Type B pancreatic cell (in vitro differentiated cells): ENCODE measurements at regions not wholly inside any gene's neighbourhood (a gene's known extent, or its start where the extent isn't known, plus 50 kb on each side); places are given as distances from the start of the nearest gene placed in this dataset.

ENCODE experiments used
- DNase-seq: peaks from one replicate; pipeline ENCODE4 v3.0.0; 2021; ENCODE audit warnings: mixed read lengths; ENCODE audit not compliant: unreplicated experiment; ENCODE audit errors: extremely low spot score
- H3K27ac Mint-ChIP-seq: 2 replicates; pipeline ENCODE4 v1.8.0; 2021; ENCODE audit warnings: mild to moderate bottlenecking, mixed read lengths
- H3K27me3 Mint-ChIP-seq: 2 replicates; pipeline ENCODE4 v1.8.0; 2021; ENCODE audit warnings: mixed read lengths
- H3K36me3 Mint-ChIP-seq: 2 replicates; pipeline ENCODE4 v1.8.0; 2021; ENCODE audit warnings: mixed read lengths
- H3K4me1 Mint-ChIP-seq: one replicate; pipeline ENCODE4 v1.8.0; 2021; ENCODE audit warnings: mixed read lengths; ENCODE audit not compliant: unreplicated experiment
- H3K4me3 Mint-ChIP-seq: 2 replicates; pipeline ENCODE4 v1.8.0; 2021; ENCODE audit warnings: mild to moderate bottlenecking, mixed read lengths
- H3K9me3 Mint-ChIP-seq: 2 replicates; pipeline ENCODE4 v1.8.0; 2021; ENCODE audit warnings: mixed read lengths
- CTCF ChIP-seq: fragments of 200-600 bp; sonication (generic); conservative IDR thresholded peaks from 2 replicates; pipeline ENCODE4 v1.5.0; 2021; ENCODE audit warnings: antibody characterized with exemption, mild to moderate bottlenecking

- Mint-ChIP-seq H3K4me3 (no peak overlapping the region), H3K27ac (peak overlapping the region; percentile 55), H3K9me3 (peaks cover 2% of the 10 kb centered on the region), H3K4me1 (peaks cover 17% of the 10 kb centered on the region), H3K27me3 (peaks cover under 1% of the 10 kb centered on the region), H3K36me3 (no peaks in the 10 kb centered on the region)
- TF ChIP-seq CTCF, result no peak
- no peak for DNase-seq
These were observed 127.4 kb upstream of the AFDN start for GRCh38 chr6:167699141-167699931.

GRCh38 chr6:167700199-167700598 is 126.5 kb upstream of the AFDN start:
- DNase-seq, result no peak
- no peak for TF ChIP-seq CTCF
- Mint-ChIP-seq H3K36me3 (no peaks in the 10 kb centered on the region), H3K9me3 (no peaks in the 10 kb centered on the region), H3K4me3 (no peak overlapping the region), H3K4me1 (peaks cover 17% of the 10 kb centered on the region), H3K27ac (no peak overlapping the region), H3K27me3 (no peaks in the 10 kb centered on the region)

GRCh38 chr6:167701010-167701409 is 125.7 kb upstream of the AFDN start:
- H3K36me3 Mint-ChIP-seq, result no peaks in the 10 kb centered on the region
- TF ChIP-seq CTCF, result no peak
- no peaks in the 10 kb centered on the region for H3K27me3 Mint-ChIP-seq
- H3K27ac Mint-ChIP-seq, result no peak overlapping the region
- no peak for DNase-seq
- H3K9me3 Mint-ChIP-seq, result no peaks in the 10 kb centered on the region
- H3K4me3 Mint-ChIP-seq, result no peak overlapping the region
- peaks cover 17% of the 10 kb centered on the region for H3K4me1 Mint-ChIP-seq

GRCh38 chr6:167702241-167702827 is 124.4 kb upstream of the AFDN start:
- TF ChIP-seq CTCF, result no peak
- no peak overlapping the region for H3K27ac Mint-ChIP-seq
- H3K4me1 Mint-ChIP-seq, result peaks cover 11% of the 10 kb centered on the region
- no peaks in the 10 kb centered on the region for H3K9me3 Mint-ChIP-seq
- H3K27me3 Mint-ChIP-seq, result peaks cover 1% of the 10 kb centered on the region
- no peak overlapping the region for H3K4me3 Mint-ChIP-seq
- no peak for DNase-seq
- H3K36me3 Mint-ChIP-seq, result no peaks in the 10 kb centered on the region

GRCh38 chr6:167703347-167703746 is 123.4 kb upstream of the AFDN start:
- peaks cover 10% of the 10 kb centered on the region for H3K4me1 Mint-ChIP-seq
- no peak overlapping the region for H3K27ac Mint-ChIP-seq
- no peak overlapping the region for H3K4me3 Mint-ChIP-seq
- TF ChIP-seq CTCF, result no peak
- H3K9me3 Mint-ChIP-seq, result no peaks in the 10 kb centered on the region
- no peak for DNase-seq
- H3K36me3 Mint-ChIP-seq, result no peaks in the 10 kb centered on the region
- H3K27me3 Mint-ChIP-seq, result peaks cover 8% of the 10 kb centered on the region
